Neural crest cell (in vitro differentiated cells): ENCODE measurements at regions not wholly inside any gene's neighbourhood (a gene's known extent, or its start where the extent isn't known, plus 50 kb on each side); places are given as distances from the start of the nearest gene placed in this dataset.

Source experiments
- DNase-seq: peaks from one replicate; pipeline ENCODE4 v3.0.0; 2021; ENCODE audit warnings: low read depth, mixed read lengths, low spot score
- H3K27ac Mint-ChIP-seq: one replicate; pipeline ENCODE4 v1.8.0; 2021; ENCODE audit warnings: mild to moderate bottlenecking, mixed read lengths; ENCODE audit not compliant: unreplicated experiment
- H3K27me3 Mint-ChIP-seq: 2 replicates; pipeline ENCODE4 v1.8.0; 2021; ENCODE audit warnings: low read depth, mild to moderate bottlenecking, mixed read lengths
- H3K36me3 Mint-ChIP-seq: 2 replicates; pipeline ENCODE4 v1.8.0; 2021; ENCODE audit warnings: low read depth, mild to moderate bottlenecking, mixed read lengths
- H3K4me1 Mint-ChIP-seq: 2 replicates; pipeline ENCODE4 v1.8.0; 2021; ENCODE audit warnings: mixed read lengths
- H3K4me3 Mint-ChIP-seq: one replicate; pipeline ENCODE4 v1.8.0; 2021; ENCODE audit warnings: mild to moderate bottlenecking, mixed read lengths
- H3K9me3 Mint-ChIP-seq: 2 replicates; pipeline ENCODE4 v1.8.0; 2021; ENCODE audit warnings: mixed read lengths
- TF ChIP-seq, protein P1 (sequence below): fragments of 200-600 bp; sonication (generic); conservative IDR thresholded peaks from 2 replicates; pipeline ENCODE4 v1.5.0; 2021; ENCODE audit warnings: antibody characterized with exemption, mild to moderate bottlenecking

DNA sequence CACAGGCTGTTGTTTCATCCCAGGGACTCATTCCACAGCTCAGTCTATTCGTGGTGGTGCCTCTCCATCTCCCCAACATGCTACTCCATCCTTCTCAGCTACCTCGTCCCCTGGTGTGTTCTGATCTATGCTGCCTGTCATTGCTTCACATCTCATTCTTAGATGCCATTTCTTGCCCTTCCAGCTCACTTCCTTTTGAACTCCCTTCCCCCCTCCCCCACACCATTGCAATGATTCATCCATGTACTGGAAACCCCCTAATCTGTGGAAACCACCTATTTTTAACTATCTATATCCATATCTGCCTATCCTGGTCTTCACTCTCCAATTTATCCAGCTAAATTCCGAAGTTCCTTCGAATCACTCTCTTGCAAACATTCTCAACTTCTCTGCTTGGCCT lies 65.7 kb upstream of the PARD3B start:
- Mint-ChIP-seq H3K4me1 (no peaks in the 10 kb centered on the region), H3K36me3 (no peaks in the 10 kb centered on the region), H3K27ac (no peak overlapping the region), H3K27me3 (no peaks in the 10 kb centered on the region), H3K4me3 (no peak overlapping the region), H3K9me3 (no peaks in the 10 kb centered on the region)
- TF ChIP-seq, protein P1, sequence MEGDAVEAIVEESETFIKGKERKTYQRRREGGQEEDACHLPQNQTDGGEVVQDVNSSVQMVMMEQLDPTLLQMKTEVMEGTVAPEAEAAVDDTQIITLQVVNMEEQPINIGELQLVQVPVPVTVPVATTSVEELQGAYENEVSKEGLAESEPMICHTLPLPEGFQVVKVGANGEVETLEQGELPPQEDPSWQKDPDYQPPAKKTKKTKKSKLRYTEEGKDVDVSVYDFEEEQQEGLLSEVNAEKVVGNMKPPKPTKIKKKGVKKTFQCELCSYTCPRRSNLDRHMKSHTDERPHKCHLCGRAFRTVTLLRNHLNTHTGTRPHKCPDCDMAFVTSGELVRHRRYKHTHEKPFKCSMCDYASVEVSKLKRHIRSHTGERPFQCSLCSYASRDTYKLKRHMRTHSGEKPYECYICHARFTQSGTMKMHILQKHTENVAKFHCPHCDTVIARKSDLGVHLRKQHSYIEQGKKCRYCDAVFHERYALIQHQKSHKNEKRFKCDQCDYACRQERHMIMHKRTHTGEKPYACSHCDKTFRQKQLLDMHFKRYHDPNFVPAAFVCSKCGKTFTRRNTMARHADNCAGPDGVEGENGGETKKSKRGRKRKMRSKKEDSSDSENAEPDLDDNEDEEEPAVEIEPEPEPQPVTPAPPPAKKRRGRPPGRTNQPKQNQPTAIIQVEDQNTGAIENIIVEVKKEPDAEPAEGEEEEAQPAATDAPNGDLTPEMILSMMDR, result no peak
- no peak for DNase-seq

DNA sequence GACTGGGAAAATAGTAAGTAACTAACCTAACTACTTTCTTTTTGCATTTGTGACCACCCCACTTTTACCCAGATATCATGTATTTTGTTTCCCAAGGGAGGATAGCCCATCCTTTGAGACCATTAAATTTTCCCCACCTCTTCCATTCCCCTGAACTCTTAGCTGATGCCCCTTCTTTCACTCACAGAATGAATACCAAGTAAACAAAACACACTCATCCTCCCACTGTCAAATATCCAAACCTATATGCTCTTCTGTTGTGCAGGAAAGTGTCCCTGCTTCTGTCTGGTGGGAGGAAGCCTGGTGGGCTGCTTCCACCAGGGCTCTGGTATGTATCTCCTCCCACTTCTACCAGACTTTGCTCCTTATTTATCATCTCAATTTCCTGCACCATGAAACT lies 64.6 kb upstream of the PARD3B start:
- H3K27ac Mint-ChIP-seq, result no peak overlapping the region
- H3K4me1 Mint-ChIP-seq, result no peaks in the 10 kb centered on the region
- no peaks in the 10 kb centered on the region for H3K9me3 Mint-ChIP-seq
- H3K36me3 Mint-ChIP-seq, result no peaks in the 10 kb centered on the region
- H3K27me3 Mint-ChIP-seq, result no peaks in the 10 kb centered on the region
- H3K4me3 Mint-ChIP-seq, result no peak overlapping the region
- DNase-seq, result no peak
- TF ChIP-seq, protein P1, result no peak

DNA sequence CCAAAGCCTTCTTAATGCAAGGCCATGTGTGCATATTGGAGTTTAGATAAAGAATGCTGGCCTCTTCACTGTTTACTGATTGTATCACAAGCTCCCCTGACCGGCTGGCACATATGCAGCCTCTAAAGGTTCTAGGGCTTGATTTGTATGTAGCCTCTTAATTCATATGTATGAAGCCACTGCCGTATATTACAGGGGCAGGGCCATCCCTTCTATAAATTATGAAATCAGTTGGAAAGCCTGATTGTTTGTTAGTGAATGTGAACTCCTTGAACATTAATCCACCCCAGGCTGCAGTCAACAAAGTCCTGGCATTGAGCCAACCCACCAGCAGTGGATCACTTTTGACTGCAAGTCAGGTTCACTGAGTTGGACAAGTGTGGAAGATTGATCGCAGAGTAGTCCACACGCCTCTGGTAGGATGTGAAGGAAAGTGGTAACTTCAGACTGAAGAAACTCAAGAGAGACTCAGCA lies 61.6 kb upstream of the PARD3B start:
- H3K4me1 Mint-ChIP-seq, result no peaks in the 10 kb centered on the region

GRCh38 chr2:204486321-204486720 lies 59.0 kb upstream of the PARD3B start:
- Mint-ChIP-seq H3K36me3 (no peaks in the 10 kb centered on the region), H3K4me3 (no peak overlapping the region), H3K4me1 (no peaks in the 10 kb centered on the region), H3K27me3 (no peaks in the 10 kb centered on the region), H3K27ac (no peak overlapping the region), H3K9me3 (no peaks in the 10 kb centered on the region)
- no peak for DNase-seq
- TF ChIP-seq, protein P1, result no peak

More for the DNA sequence above, 61.6 kb upstream of the PARD3B start:
- no peak overlapping the region for H3K4me3 Mint-ChIP-seq
- TF ChIP-seq, protein P1, result no peak
- no peaks in the 10 kb centered on the region for H3K27me3 Mint-ChIP-seq
- no peak for DNase-seq
- no peaks in the 10 kb centered on the region for H3K9me3 Mint-ChIP-seq
- H3K36me3 Mint-ChIP-seq, result no peaks in the 10 kb centered on the region
- no peak overlapping the region for H3K27ac Mint-ChIP-seq

DNA sequence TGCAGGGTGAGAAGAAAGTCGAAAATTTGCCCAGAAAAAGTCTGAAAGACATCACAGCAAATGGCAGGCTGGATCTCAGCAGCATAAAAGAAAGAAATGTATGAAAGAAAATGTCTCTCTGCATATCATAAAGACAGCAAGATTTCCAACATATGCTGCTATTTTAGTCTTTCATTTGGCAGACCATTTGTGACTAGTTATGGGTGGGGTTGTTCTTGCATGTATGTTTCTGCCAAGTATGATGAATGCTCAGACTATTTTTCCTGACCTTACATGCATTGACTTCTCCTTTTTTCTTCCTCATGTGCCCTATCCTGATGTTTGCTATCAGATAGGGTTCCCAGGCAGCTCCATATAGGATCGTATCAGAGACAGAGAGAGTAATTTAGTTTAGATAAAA lies 58.5 kb upstream of the PARD3B start:
- TF ChIP-seq, protein P1, result no peak
- Mint-ChIP-seq H3K4me1 (no peaks in the 10 kb centered on the region), H3K27me3 (no peaks in the 10 kb centered on the region), H3K9me3 (no peaks in the 10 kb centered on the region), H3K36me3 (no peaks in the 10 kb centered on the region), H3K27ac (no peak overlapping the region), H3K4me3 (no peak overlapping the region)
- no peak for DNase-seq
